ENCODE measurements at regions not wholly inside any gene's neighbourhood (a gene's known extent, or its start where the extent isn't known, plus 50 kb on each side); places are given as distances from the start of the nearest gene placed in this dataset.

GRCh38 chr16:65579050-65579449 lies 457.2 kb upstream of the CDH11 start (continued):
- no peak for TF ChIP-seq MIER3 (CRISPR knock-in tag; IDR thresholded peaks at IDR 0.05; ENCODE audit: borderline replicate concordance)
- no peak for TF ChIP-seq RFX3 (CRISPR knock-in tag; IDR thresholded peaks at IDR 0.05)
- no peak for TF ChIP-seq SRSF4 (IDR thresholded peaks at IDR 0.05; ENCODE audit: low read depth, low read length, poor library complexity, severe bottlenecking)
- TF ChIP-seq NR2C2 (CRISPR knock-in tag; IDR thresholded peaks at IDR 0.05; ENCODE audit: borderline replicate concordance): no peak
- no peak for TF ChIP-seq MAZ (IDR thresholded peaks at IDR 0.05; ENCODE audit: borderline replicate concordance, low read depth, low read length)
- no peak for TF ChIP-seq MAZ (CRISPR knock-in tag; IDR thresholded peaks at IDR 0.05; ENCODE audit: low read depth)
- no peak for TF ChIP-seq CERS6 (CRISPR knock-in tag; IDR thresholded peaks at IDR 0.05)

GRCh38 chr16:65576631-65577030 lies 454.8 kb upstream of the CDH11 start:
- H3K36me3 ChIP-seq (replicated peaks in 1 of 2; ENCODE audit: control insufficient read depth in 1 of 2, insufficient read depth in 2 of 2, low read length in 2 of 2): no peaks in the 10 kb centered on the region
- H4K20me1 ChIP-seq (ENCODE audit: insufficient read depth, low read length): no peaks in the 10 kb centered on the region
- CTCF ChIA-PET (ENCODE audit: low intra/inter-chr PET ratio, low total read pairs): no interaction called here
- H3K9ac ChIP-seq (ENCODE audit: insufficient read depth, low read depth, low read length): no peak overlapping the region
- H3K4me3 ChIP-seq (replicated peaks in 1 of 3; ENCODE audit: insufficient read depth in 1 of 3, low read depth in 2 of 3, low read length in 3 of 3): no peak overlapping the region
- no peaks in the 10 kb centered on the region for H3K27me3 ChIP-seq (ENCODE audit: control insufficient read depth in 1 of 2, insufficient read depth in 2 of 2, low read length in 2 of 2)
- intact Hi-C loops (cut with micrococcal nuclease; ENCODE audit: unreplicated experiment): no loop called here
- no peak overlapping the region for H3K27ac ChIP-seq (ENCODE audit: extremely low read length, insufficient read depth, low read length)
- in situ Hi-C loops (cut with HindIII; ENCODE audit: extremely low pct_ligation_motif_present, low pct_unique_long_range_greater_than_20kb): no loop called here
- 53% methylated on average over 10 of the region's 10 CpGs for WGBS (ENCODE audit: low lambda C conversion rate)
- POLR2A ChIA-PET: no interaction called here
- H3K79me2 ChIP-seq (ENCODE audit: insufficient read depth, low read length): no peaks in the 10 kb centered on the region
- FAIRE-seq: no peak
- peak; percentile 59 for ATAC-seq
- BruUV-seq (replicated peaks): no TSS peak
- TF ChIP-seq STAG1 (CRISPR knock-in tag; IDR thresholded peaks at IDR 0.05) (peak; percentile 34), MIXL1 (CRISPR knock-in tag; IDR thresholded peaks at IDR 0.05) (no peak), CTCF (CRISPR knock-in tag; IDR thresholded peaks at IDR 0.05) (peak; percentile 44), ZNF543 (CRISPR knock-in tag; IDR thresholded peaks at IDR 0.05) (no peak), PPARG (CRISPR knock-in tag; conservative IDR thresholded peaks at IDR 0.05) (no peak)
- no peak for DNase-seq (ENCODE audit: low spot score)
- no peaks in the 10 kb centered on the region for H3K9me3 ChIP-seq (ENCODE audit: low read length)
- H2AFZ ChIP-seq (ENCODE audit: low read length): no peak overlapping the region
- H3K4me2 ChIP-seq (ENCODE audit: low read depth, low read length): no peak overlapping the region
- H3K4me1 ChIP-seq (ENCODE audit: insufficient read depth, low read length): no peaks in the 10 kb centered on the region
